ENCODE measurements at regions not wholly inside any gene's neighbourhood (a gene's known extent, or its start where the extent isn't known, plus 50 kb on each side); places are given as distances from the start of the nearest gene placed in this dataset.
"Not testable (repeated sequence)": the region's sequence is repeated elsewhere in the genome, so short reads cannot be mapped to it uniquely, and the experiment has no call there.

DNA sequence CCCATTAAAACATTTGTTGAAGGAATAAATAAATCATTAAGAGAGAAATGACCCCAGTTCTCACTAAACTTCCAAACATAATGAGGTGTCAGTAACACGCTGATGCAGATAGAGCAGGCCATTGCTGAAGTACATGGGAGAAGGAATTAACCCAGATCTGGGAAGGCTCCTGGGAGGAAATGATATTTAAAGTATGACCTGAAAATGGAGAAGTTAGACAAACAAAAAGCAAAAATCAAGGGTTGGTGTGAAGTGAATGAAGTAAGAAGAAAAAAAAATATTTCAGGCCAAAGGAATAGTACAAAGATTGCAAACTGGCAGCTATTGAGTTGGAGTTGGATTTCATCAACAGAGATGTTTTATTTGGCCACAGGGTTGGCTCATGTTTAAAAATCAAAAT is 71.4 kb downstream of the RGS2 start:
- Histone ChIP-seq H3K4me3 (ENCODE audit: low read depth in 1 of 3, low read length in 3 of 3) (no peak overlapping the region), H3K4me1 (ENCODE audit: control insufficient read depth in 4 of 4, insufficient read depth in 4 of 4, low read length in 3 of 4) (no peaks in the 10 kb centered on the region), H3K9me3 (ENCODE audit: control insufficient read depth in 4 of 4, low read length in 3 of 4) (peaks cover 0 to 3% (median under 1%) of the 10 kb centered on the region in 4 donors), H3K27me3 (ENCODE audit: control insufficient read depth in 4 of 4, insufficient read depth in 4 of 4, low read length in 3 of 4) (no peaks in the 10 kb centered on the region), H3K27ac (ENCODE audit: low read depth in 1 of 2, low read length in 2 of 2) (no peak overlapping the region), H3K36me3 (ENCODE audit: control insufficient read depth in 4 of 4, insufficient read depth in 3 of 4, low read depth in 1 of 4, low read length in 3 of 4) (no peaks in the 10 kb centered on the region), H3K9ac (ENCODE audit: low read depth in 1 of 2, low read length in 2 of 2) (no peak overlapping the region)
- no peak for DNase-seq (ENCODE audit: low spot score)
- TF ChIP-seq HNF4G (IDR thresholded peaks at IDR 0.05) (no peak), ZBTB33 (IDR thresholded peaks at IDR 0.05) (no peak), FOXA2 (IDR thresholded peaks at IDR 0.05) (no peak), EGR1 (IDR thresholded peaks at IDR 0.05; ENCODE audit: low read depth in 2 of 2) (no peak), YY1 (IDR thresholded peaks at IDR 0.05) (no peak), HNF4A (conservative IDR thresholded peaks at IDR 0.05) (no peak), GABPA (IDR thresholded peaks at IDR 0.05 in 1 of 2, conservative IDR thresholded peaks at IDR 0.05 in 1 of 2) (no peak), RXRA (IDR thresholded peaks at IDR 0.05) (no peak)
- TF ChIP-seq, protein P1, sequence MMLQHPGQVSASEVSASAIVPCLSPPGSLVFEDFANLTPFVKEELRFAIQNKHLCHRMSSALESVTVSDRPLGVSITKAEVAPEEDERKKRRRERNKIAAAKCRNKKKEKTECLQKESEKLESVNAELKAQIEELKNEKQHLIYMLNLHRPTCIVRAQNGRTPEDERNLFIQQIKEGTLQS (IDR thresholded peaks at IDR 0.05): no peak
- 78% methylated on average over 1 of the region's 1 CpG for WGBS

DNA sequence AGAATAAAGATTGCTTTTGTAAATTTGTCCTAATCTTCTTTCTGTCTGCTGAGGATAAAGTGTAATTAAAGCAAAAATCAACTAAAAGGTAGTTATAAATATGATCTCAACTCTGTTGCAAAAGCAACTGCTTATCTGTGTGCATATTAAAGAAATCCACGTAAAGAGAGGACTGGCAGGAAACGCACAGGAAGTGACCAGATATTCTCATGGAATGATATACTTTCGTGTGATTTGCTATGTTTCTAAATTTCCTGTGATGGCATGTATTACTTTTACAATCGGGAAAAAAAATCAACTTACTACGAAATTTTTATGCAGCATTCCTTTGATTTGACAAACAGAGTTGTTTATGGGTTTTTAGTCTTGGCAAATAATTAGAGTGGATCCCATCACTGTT is 75.4 kb downstream of the RGS2 start:
- Histone ChIP-seq H3K9me3 (ENCODE audit: control insufficient read depth in 4 of 4, low read length in 3 of 4) (no peaks in the 10 kb centered on the region), H3K9ac (ENCODE audit: low read depth in 1 of 2, low read length in 2 of 2) (no peak overlapping the region), H3K27me3 (ENCODE audit: control insufficient read depth in 4 of 4, insufficient read depth in 4 of 4, low read length in 3 of 4) (no peaks in the 10 kb centered on the region), H3K4me3 (ENCODE audit: low read depth in 1 of 3, low read length in 3 of 3) (no peak overlapping the region), H3K27ac (ENCODE audit: low read depth in 1 of 2, low read length in 2 of 2) (no peak overlapping the region), H3K36me3 (ENCODE audit: control insufficient read depth in 4 of 4, insufficient read depth in 3 of 4, low read depth in 1 of 4, low read length in 3 of 4) (no peaks in the 10 kb centered on the region), H3K4me1 (ENCODE audit: control insufficient read depth in 4 of 4, insufficient read depth in 4 of 4, low read length in 3 of 4) (no peaks in the 10 kb centered on the region)
- WGBS: 64% methylated on average over 5 of the region's 5 CpGs
- DNase-seq (ENCODE audit: low spot score): no peak
- TF ChIP-seq FOXA2 (IDR thresholded peaks at IDR 0.05): no peak
- no peak for TF ChIP-seq YY1 (IDR thresholded peaks at IDR 0.05)
- no peak for TF ChIP-seq HNF4A (conservative IDR thresholded peaks at IDR 0.05)
- TF ChIP-seq RXRA (IDR thresholded peaks at IDR 0.05): no peak
- TF ChIP-seq MAX (IDR thresholded peaks at IDR 0.05): no peak
- no peak for TF ChIP-seq TAF1 (conservative IDR thresholded peaks at IDR 0.05)
- TF ChIP-seq JUND (IDR thresholded peaks at IDR 0.05): no peak
- TF ChIP-seq SP1 (IDR thresholded peaks at IDR 0.05): no peak
- TF ChIP-seq EGR1 (IDR thresholded peaks at IDR 0.05; ENCODE audit: low read depth in 2 of 2): no peak
- TF ChIP-seq FOXA1 (IDR thresholded peaks at IDR 0.05): no peak
- no peak for TF ChIP-seq HNF4G (IDR thresholded peaks at IDR 0.05)
- no peak for TF ChIP-seq NR2F2 (IDR thresholded peaks at IDR 0.05)
- no peak for TF ChIP-seq GABPA (IDR thresholded peaks at IDR 0.05 in 1 of 2, conservative IDR thresholded peaks at IDR 0.05 in 1 of 2)
- TF ChIP-seq RAD21 (IDR thresholded peaks at IDR 0.05): no peak
- TF ChIP-seq ZBTB33 (IDR thresholded peaks at IDR 0.05): no peak
- no peak for TF ChIP-seq REST (IDR thresholded peaks at IDR 0.05)
- TF ChIP-seq, protein P2, sequence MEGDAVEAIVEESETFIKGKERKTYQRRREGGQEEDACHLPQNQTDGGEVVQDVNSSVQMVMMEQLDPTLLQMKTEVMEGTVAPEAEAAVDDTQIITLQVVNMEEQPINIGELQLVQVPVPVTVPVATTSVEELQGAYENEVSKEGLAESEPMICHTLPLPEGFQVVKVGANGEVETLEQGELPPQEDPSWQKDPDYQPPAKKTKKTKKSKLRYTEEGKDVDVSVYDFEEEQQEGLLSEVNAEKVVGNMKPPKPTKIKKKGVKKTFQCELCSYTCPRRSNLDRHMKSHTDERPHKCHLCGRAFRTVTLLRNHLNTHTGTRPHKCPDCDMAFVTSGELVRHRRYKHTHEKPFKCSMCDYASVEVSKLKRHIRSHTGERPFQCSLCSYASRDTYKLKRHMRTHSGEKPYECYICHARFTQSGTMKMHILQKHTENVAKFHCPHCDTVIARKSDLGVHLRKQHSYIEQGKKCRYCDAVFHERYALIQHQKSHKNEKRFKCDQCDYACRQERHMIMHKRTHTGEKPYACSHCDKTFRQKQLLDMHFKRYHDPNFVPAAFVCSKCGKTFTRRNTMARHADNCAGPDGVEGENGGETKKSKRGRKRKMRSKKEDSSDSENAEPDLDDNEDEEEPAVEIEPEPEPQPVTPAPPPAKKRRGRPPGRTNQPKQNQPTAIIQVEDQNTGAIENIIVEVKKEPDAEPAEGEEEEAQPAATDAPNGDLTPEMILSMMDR (IDR thresholded peaks at IDR 0.05; ENCODE audit: low read depth, low read length, missing input control): no peak

- not testable (repeated sequence) for DNase-seq (ENCODE audit: low spot score); H3K36me3 ChIP-seq (ENCODE audit: control insufficient read depth in 4 of 4, insufficient read depth in 3 of 4, low read depth in 1 of 4, low read length in 3 of 4); H3K27me3 ChIP-seq (ENCODE audit: control insufficient read depth in 4 of 4, insufficient read depth in 4 of 4, low read length in 3 of 4); H3K27ac ChIP-seq (ENCODE audit: low read depth in 1 of 2, low read length in 2 of 2); H3K4me1 ChIP-seq (ENCODE audit: control insufficient read depth in 4 of 4, insufficient read depth in 4 of 4, low read length in 3 of 4); H3K9me3 ChIP-seq (ENCODE audit: control insufficient read depth in 4 of 4, low read length in 3 of 4); H3K4me3 ChIP-seq (ENCODE audit: low read depth in 1 of 3, low read length in 3 of 3); H3K9ac ChIP-seq (ENCODE audit: low read depth in 1 of 2, low read length in 2 of 2)
- 65% methylated on average over 3 of the region's 3 CpGs for WGBS
Measured at GRCh38 chr1:192885387-192885786, 76.5 kb downstream of the RGS2 start.
